Activated CD8-positive, alpha-beta memory T cell treated with anti-CD3 and anti-CD28 coated beads, Interleukin-2, amount 50 U/mL, for 1 hour (primary cell): ENCODE measurements at regions not wholly inside any gene's neighbourhood (a gene's known extent, or its start where the extent isn't known, plus 50 kb on each side); places are given as distances from the start of the nearest gene placed in this dataset.
"Not testable (repeated sequence)": the region's sequence is repeated elsewhere in the genome, so short reads cannot be mapped to it uniquely, and the experiment has no call there.

Experiments
- DNase-seq: peaks from one replicate; pipeline ENCODE4 v3.0.0-alpha.2; 2020; ENCODE audit errors: extremely low read depth

DNA sequence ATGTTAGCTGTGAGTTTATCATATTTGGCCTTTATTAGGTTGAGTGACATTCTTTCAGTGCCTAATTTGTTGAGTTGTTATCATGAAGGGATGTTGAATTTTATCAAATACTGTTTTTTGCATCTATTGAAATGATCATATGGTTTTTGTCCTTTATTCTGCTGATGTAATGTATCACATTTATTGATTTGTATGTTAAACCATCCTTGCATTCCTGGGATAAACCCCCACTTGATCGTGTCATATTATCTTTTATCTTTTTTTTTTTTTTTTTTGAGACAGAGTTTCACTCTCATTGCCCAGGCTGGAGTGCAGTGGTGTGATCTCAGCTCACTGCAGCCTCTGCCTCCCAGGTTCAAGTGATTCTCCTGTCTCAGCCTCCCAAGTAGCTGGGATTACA, 51.9 kb upstream of the MFGE8 start:
- DNase-seq, result not testable (repeated sequence)

DNA sequence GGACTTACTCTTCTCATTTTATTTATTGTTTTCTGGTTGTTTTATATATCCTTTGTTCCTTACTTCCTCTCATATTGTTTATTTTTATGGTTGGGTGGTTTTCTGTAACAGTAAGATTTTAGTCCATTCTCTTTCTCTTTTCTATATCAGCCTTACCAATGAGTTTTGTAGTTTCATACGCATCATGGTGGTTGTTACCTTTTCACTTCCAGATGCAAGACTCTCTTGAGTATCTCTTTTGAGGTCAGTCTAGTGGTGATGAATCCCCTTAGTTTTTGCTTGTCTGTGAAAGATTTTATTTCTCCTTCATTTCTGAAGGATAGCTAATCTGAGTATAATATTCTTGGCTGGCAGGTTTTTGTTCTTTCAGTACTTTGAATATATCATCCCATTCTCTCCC, 57.1 kb upstream of the MFGE8 start:
- no peak for DNase-seq

DNA sequence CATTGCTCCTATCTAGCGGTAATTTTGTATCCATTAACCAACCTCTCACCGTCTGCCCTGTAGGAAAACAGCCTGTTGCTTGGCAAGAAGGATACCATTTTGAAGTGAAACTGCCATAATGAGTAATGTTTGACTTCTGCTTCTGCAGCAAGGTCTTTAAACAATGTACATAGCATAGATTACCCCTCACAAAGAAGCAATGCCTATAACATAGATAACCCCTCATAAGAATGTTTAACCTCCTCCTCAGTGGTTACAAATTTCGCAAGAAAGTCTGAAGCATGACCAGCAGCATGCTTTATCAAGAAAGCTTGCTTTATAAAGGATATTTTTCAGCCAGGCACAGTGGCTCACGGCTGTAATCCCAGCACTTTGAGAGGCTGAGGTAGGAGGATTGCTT, 61.2 kb upstream of the MFGE8 start:
- DNase-seq, result no peak

DNA sequence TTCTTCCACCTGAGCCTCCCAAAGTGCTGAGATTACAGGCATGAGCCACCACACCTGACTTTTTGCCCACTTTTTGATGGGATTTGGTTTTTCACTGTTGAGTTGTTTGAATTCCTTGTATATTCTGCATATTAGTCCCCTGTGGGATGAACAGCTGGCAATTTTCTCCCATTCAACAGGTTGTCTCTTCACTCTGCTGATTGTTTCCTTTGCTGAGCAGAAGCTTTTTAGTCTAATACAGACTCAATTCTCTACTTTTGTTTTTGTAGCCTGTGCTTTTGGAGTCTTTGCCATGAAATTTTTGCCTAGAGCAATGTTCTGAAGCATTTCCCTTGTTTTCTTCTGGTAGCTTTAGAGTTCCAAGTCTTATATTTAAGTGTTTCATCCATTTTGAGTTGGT, 62.7 kb upstream of the MFGE8 start:
- no peak for DNase-seq

DNA sequence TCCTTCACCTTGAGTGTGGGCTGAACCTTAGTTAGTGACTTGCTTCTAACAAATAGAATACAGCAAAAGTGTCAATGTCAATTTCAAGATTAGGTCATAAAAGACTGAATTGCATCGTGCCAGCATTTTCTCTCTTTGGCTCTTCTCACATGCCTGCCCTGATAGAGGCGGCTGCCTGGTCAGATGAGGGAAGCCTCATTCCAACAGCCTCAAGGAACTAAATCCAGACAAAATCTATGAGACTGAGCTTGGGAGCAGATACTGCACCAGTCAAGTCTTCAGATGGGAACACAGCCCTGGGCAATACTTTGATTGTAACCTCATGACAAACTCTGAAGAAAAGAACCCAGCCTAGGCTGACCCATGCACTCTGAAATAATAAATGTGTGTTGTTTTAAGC, 63.5 kb upstream of the MFGE8 start:
- DNase-seq, result no peak

DNA sequence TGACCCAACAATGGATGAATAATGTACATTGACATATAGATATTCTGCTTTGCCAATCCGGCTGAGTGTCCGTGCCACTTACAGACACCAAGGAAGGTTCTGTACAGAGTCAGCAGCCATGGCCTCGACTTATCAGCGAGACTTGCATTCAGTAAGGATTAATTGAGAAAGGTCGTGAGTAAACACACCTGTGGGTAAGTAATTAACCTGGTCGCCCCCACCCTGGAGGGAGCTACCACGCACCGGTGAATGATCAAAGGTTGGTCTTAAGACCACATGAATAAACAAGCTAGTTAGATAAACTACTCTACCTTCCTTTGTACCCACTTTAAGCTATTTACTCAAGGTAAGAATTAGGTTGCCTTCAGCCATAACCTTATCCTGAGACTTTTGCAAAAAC, 66.5 kb upstream of the MFGE8 start:
- no peak for DNase-seq

DNA sequence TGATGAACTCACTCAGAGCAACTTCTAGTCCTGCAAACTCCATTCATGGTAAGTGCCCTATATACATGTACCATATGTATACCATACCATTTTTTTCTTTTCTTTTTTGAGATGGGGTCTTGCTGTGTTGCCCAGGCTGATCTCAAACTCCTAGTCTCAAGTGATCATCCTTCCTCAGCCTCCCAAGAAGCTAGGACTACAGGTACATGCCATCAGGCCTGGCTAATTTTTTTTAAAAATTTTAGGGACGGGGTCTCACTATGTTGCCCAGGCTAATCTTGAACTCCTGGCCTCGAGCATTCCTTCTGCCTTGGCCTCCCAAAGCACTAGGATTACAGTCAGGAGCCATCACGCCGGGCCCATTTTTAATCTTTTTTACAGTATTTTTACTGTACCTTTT, 67.3 kb upstream of the MFGE8 start:
- DNase-seq, result no peak

DNA sequence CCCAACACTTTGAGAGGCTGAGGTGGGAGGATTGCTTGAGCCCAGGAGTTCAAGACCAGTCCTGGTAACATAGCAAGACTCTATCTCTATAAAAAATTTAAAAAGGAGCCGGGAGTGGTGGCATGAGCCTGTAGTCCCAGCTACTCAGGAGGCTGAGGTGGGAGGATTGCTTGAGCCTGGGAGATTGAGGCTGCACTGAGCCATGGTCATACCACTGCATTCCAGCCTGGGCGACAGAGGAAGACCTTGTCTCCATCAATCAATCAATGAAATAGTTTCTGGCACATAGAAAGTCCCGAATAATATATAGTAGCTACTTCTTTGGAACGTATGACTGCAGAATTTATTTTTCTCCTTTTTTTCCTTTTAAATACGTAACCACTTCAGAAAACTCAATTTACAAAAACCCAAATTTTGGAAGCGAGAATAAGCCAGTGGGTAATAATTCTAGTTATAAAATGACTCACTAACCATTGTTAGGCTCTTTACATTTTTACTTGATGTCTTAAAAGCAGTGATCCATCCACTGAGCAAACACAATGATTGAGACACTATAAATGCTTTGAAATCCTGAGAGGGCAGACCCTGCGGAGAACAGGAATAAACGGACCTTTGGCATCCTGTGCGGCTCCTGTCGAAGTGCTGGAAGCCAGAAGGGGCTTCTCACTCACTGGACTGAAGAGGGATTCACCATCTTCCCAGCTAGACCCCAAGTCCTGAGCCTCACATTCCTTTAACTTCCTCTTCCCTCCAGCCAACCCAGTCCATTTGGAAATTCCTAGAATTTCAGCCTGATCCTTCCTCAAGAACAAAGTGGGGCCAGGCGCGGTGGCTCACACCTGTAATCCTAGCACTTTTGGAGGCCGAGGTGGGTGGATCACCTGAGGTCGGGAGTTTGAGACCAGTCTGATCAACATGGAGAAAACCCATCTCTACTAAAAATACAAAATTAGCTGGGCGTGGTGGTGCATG, 68.4 kb upstream of the MFGE8 start:
- DNase-seq, result no peak

DNA sequence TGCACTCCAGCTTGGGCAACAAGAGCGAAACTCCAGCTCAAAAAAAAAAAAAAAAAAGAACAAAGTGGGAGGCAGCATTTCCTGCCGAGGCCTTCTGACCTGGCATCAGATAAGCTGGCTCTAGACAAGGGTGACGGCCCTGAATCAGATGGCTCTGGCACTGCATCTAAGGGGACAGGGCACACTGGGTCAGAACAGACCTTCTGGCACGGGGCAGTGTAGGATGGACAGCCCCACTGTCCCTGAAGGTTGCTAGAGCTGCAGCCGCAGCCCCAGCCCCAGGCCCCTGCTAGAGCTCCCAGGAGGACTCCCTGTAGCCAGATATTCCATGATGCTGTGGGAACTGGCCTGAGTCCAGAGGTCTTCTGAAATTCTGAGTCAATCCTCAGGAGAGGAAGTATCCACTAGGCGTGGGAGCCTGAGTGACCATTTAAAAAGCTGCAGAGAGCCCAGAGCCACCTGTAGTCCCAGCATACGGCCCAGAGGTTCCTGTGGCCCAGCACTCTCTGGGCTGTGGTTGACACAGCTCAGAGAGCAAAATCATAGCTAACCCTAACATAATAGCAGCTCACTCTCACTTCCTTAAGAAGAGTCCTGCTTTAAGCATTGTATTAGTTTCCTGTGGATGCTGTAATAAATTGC, 69.2 kb upstream of the MFGE8 start:
- no peak for DNase-seq

DNA sequence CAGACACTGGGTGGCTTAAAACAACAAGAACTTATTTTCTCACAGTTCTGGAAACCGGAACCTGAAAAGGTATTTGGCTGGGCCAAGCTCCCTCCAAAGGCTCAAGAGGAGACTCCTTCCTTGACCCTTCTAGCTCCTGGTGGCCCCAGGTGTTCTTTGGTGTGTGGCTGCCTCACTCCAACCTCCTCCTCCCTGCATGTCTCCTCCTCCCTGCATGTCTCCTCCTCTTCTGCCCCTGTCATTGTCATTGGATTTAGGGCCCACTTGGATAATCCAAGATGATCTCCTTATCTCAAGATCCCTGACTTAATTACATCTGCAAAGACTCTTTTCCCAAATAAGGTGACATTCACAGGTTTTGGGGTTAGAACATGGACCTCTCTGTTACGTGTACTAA, 69.8 kb upstream of the MFGE8 start:
- no peak for DNase-seq

DNA sequence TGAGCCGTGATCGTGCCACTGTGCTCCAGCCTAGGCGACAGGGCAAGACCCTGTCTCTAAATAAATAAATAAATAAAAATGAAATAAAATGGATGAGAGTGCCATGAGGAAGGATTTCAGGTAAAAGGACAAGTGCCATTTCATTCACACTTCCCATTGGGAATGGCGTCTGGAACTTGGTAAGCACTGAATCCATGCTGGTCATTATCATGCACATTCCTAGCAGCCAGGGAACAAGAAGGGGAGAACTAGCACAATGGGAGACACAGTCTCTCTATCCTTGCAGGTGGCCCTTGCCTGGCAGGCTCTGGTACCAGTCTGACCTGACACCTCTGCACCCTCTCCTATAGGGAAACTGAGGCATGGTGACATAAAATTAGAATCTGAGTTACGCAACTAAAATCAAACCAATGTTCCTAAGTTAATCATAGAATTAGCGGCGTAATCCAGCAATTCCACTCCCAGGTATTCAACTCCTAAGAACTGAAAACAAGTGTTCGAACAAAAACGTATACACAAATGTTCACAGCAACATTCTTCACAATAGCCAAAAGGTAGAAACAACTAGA, 70.8 kb upstream of the MFGE8 start:
- DNase-seq, result no peak

DNA sequence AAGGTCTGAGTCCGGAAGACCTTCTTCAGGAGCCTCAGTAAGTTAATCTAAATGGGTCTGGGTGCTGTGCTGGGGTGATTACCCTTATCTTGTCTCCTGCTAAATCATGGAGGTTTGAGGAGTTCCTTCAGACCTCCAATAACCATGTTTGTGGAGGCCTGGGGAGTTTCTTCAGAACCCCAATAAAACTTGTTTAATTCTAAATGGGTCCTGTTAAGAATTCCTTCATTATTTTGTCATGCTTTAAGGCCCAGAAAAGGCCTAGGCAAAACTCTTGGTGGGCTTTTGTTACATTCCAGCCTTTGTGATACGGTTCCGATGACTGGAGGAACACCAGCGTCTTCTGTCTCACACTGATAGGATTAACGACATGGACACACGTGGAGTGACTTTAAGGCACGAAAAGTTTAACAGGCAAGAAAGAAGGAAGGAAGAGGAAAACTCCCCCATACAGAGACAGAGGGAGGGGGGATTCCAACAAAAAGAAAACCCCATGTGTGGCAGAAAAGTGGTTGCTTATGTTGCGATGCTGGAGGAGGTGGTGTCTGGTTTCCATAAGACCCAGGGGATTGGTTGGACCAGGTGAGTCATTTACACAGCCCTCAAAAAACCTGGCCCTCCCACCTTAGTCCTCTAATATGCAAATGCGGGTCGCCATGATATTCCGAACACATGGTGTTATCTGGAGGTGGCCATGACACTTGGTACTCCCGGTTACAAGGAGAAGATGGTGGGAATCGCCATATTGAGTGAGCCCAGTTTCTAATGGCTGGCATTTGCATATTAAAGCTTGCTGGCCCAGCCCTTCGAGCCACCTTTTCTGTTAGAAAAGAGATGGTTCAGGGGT, 72.6 kb upstream of the MFGE8 start:
- no peak for DNase-seq

DNA sequence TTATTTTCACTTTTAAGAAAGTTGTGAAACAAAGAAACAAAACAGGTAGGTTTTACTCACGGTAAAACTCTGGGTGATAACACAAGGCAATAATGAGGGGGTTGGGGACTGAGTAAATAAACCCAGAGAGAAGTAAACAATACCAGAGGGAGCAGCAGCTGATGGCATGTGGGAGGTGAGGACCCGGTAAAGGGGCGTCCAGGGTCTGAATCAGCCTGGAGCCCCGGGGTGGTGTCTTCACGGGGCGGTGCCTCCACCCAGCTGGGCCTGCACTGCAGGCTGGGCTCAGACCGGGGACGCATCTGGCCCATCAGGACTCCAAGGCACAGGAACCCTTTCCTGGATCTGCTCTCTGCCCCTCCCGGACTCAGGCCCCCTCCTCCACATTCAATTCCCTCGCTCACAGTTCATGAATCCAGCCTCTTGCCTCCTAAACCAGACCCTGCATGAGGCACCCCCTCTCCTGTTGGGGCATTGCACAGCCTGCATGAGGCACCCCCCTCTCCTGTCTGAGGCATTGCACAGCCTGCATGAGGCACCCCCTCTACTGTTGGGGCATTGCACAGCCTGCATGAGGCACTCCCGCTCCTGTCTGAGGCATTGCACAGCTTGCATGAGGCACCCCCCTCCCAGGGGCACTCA, 73.9 kb upstream of the MFGE8 start:
- DNase-seq, result no peak

DNA sequence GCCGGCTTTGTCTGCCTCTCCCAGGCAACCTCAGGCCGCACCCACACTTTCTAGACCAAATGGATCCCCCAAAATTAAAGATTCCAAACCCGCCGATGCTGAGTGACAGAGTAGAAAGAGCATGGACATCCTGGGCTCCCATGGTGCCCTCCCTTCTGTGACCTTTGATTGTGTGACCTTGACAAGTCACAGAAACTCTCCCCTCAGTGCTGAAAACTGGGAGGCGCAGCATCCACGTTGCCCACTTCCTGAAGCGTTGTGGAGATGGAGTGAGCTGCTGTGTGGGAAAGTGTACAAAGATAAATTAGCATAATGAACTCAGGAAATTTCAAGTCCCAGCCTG, 74.4 kb upstream of the MFGE8 start:
- no peak for DNase-seq

DNA sequence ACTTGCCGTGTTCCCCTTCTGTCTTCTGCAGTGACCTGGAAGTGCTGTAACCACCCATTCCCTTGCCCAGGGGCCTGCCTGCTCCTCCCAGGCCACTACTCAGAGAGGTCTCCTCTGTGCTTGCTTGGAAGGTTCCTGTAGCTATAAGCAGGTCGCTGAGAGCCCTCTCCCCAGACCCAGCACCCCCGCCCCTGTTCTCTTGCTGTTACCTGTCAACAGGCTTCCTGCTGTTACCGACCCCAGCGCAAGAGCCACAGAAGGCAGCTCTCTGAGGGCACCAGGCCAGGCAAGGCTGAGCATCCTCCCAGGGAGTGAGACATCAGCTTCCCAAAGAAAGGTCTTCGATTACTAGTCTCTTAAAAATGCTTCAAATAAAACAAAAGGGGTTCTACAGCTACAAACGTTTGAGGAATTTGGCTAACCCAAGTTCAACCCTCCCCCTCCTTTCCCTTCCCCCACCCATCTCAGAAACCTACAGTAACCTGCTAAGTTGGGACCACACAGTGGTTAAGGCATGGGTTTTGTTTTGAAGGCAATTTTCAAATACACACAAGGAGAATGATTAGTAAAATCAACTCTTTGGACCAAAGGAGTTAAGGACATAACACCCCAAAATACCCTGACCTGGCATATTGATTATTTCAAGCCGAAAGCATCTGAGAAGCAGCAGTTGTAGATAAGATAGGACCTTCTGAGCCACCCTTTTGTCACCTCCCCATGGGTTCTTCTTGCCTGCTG, 74.9 kb upstream of the MFGE8 start:
- DNase-seq, result no peak

DNA sequence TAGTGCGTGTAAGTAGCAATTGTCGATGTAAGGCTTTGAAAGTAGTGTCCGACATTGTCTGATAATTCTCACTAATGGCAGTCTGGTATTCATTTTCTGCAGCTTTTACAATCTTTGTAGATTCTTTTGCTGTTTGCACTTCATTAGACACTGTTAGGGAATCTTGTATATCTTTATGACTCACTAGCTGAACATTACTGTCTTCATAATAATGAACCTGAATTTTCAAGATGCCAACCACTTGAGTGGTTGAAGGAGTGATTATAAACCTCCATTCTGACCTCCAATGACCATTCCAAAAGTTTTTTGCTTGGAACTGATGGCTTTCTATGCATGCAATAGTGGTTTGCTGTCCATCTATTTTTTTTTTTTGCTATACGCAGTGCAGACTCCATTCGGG, 76.4 kb upstream of the MFGE8 start:
- DNase-seq, result no peak

DNA sequence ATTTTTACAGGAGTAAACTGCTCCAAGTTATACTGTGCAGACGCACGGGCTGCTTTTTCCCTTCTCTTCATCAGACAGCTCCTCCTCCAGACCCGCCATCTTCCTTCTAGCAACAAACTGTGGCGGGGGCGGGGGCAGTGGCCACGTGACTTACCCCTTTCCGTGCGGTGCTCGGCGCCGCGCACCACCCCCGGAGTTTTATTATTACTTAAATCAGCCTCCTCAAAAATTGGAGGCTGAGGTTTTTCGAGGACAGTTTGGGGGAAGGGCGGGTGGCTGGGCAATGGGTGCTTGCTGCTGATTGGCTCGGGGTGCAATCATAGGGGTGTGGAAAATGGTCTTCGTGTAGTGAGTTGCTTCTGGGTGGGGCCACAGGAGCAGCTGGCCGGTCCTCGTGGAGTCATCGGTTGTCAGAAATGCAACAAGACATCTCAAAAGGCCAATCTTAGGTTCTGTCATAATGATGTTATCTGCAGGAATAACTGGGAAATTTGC, 77.1 kb upstream of the MFGE8 start:
- no peak for DNase-seq

DNA sequence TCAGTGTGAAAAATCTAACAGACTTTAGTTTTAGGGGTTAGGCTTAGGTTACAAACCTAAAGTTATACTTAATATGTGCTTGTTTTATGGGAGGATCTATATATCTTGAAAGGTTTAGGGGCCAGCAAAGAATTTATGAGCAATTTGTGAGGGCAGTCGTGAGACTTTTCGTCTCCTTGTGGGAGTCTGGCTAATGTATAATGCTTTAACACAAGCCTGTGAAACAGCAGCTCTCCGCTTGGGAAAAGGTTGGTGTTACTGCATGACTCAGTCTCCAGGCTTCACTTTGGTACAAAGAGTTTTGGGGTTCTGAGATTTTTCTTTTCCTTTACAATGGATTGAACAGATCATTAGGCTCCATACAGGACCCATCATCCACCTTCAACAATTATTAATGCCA, 79.0 kb upstream of the MFGE8 start:
- no peak for DNase-seq

DNA sequence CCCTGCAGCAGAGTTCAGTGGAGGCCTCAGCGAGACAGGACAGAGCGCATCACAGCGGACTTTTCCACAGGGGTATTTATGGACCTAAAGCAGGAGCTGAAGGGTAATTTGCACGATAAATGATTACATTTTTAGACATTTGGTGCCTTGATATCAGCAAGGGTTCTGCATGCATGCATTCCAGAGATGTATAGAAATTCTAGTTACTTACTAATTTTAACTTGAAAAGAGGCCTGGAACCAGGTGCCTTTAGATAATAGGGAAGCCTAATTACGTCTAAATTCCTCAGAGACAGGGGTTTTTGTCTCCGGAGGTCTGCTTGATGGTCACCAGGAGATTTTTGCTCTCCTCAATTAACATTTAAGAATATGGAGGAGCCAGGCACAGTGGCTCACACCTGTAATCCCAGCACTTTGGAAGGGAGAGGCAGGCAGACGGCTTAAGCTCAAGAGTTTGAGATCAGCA, 79.8 kb upstream of the MFGE8 start:
- DNase-seq, result no peak

DNA sequence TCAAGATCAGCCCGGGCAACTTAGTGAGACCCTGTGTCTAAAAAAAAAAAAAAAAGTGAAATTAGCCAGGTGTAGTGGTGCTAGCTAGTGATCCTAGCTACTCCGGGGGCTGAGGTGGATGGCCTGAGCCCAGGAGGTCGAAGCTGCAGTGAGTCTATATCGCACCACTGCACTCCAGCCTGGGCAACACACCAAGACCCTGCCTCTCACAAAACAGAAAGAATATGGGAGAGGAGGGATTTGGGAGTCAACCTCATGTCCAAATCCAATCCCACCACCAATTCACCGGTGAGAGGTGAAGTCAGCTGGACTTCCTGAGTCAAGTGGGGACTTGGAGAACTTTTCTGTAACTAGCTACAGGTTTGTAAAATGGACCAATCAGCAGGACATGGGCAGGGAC, 80.5 kb upstream of the MFGE8 start:
- DNase-seq, result no peak

DNA sequence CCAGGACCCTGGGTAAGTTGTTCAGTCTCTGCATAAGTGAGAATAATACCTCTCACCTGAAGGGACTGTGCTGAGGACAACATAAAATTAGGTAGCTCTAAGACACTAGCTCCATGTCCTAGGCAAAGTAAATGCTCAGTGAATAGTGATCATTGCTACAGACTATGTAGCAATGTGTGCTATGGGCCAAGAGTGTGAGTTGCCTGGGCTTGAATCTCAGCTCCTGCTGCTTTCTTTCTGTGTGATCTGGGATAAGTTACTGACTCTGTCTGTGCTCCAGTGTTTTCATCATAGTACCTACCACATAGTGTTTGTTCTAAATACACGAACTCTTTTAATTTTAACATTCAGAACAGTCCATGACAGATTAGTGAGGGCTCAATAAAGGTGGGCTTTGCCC, 81.1 kb upstream of the MFGE8 start:
- no peak for DNase-seq
